Tibial nerve (tissue), 4 donors: ENCODE measurements at regions not wholly inside any gene's neighbourhood (a gene's known extent, or its start where the extent isn't known, plus 50 kb on each side); places are given as distances from the start of the nearest gene placed in this dataset.

ENCODE experiments used
- DNase-seq, 2 donors: peaks; one replicate each; pipeline ENCODE4 v3.0.0-alpha.2; 2019; ENCODE audit warnings: low spot score in 2 of 2
- H3K27ac ChIP-seq, 4 donors: fragments of 200-600 bp; sonication (generic) in 3 of 4; one replicate each; pipeline ENCODE4 v1.5.1; 2017 to 2019; ENCODE audit warnings: mild to moderate bottlenecking in 1 of 4
- H3K27me3 ChIP-seq, 2 donors: fragments of 200-600 bp; sonication (generic) in 1 of 2; one replicate each; pipeline versions ENCODE4 v1.5.1 to v1.6.0; 2017 to 2019
- H3K36me3 ChIP-seq, 3 donors: fragments of 200-600 bp; sonication (generic); one replicate each; pipeline ENCODE4 v1.5.1; 2018 to 2019
- H3K4me1 ChIP-seq, 4 donors: fragments of 200-600 bp; sonication (generic) in 3 of 4; one replicate each; pipeline ENCODE4 v1.5.1; 2017 to 2019
- H3K4me3 ChIP-seq, 4 donors: fragments of 200-600 bp; sonication (generic) in 3 of 4; one replicate each; pipeline ENCODE4 v1.5.1; 2017 to 2019; ENCODE audit warnings: mild to moderate bottlenecking in 1 of 4, moderate library complexity in 1 of 4
- H3K9me3 ChIP-seq, 4 donors: fragments of 200-600 bp; sonication (generic) in 3 of 4; one replicate each; pipeline ENCODE4 v1.5.1; 2017 to 2019
- EP300 ChIP-seq, 2 donors: sonication (generic); formaldehyde crosslinking; IDR thresholded peaks; one replicate each; pipeline ENCODE4 v1.6.1; 2017; ENCODE audit warnings: antibody characterized with exemption in 2 of 2, mild to moderate bottlenecking in 1 of 2
- POLR2A ChIP-seq, 2 donors: fragments of 450-650 bp; IDR thresholded peaks; one replicate each; pipeline ENCODE4 v1.6.1; 2017; ENCODE audit warnings: antibody characterized with exemption in 2 of 2, mild to moderate bottlenecking in 2 of 2, moderate library complexity in 2 of 2
- WGBS, 2 donors: methylation state at CpG; one replicate each; pipeline ENCODE4 v1.1.5; 2018; 5-methylcytosine and 5-hydroxymethylcytosine counted together
- TF ChIP-seq, protein P1 (sequence below), 5 experiments: fragments of 200-600 bp in 3 of 5; fragments of 450-650 bp in 2 of 5; sonication (generic) in 3 of 5; IDR thresholded peaks; one replicate each; pipeline ENCODE4 v1.5.1; 2016 to 2019; ENCODE audit warnings: antibody characterized with exemption in 5 of 5, mild to moderate bottlenecking in 3 of 5, moderate library complexity in 2 of 5

DNA sequence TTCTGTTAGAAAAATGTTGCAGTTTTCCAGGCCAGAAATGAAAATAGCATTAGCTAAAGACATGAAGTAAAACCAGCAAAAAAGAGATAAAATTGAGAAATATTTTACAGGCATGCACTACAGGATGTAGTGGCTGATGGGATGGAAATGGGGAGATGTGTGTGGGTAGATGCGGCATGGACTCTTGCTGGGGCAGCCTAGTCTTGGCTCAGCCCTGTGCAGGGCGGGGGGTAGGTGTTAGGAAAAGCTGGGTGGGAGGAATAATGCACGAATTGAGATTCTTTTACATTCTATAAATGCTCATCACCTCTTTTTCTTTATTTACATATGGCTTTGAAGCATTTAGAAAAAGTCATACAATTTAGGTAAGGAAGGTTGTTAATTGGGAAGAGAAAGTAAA is 334.2 kb downstream of the NUP35 start:
- WGBS, 2 donors: 76 to 82% methylated on average over 3 of the region's 3 CpGs
- no peak for DNase-seq
- no peak overlapping the region for H3K4me3 ChIP-seq
- no peak overlapping the region for H3K27ac ChIP-seq
- H3K9me3 ChIP-seq: no peaks in the 10 kb centered on the region
- no peaks in the 10 kb centered on the region for H3K36me3 ChIP-seq
- no peaks in the 10 kb centered on the region for H3K4me1 ChIP-seq
- TF ChIP-seq POLR2A (IDR thresholded peaks at IDR 0.05): no peak
- TF ChIP-seq, protein P1, sequence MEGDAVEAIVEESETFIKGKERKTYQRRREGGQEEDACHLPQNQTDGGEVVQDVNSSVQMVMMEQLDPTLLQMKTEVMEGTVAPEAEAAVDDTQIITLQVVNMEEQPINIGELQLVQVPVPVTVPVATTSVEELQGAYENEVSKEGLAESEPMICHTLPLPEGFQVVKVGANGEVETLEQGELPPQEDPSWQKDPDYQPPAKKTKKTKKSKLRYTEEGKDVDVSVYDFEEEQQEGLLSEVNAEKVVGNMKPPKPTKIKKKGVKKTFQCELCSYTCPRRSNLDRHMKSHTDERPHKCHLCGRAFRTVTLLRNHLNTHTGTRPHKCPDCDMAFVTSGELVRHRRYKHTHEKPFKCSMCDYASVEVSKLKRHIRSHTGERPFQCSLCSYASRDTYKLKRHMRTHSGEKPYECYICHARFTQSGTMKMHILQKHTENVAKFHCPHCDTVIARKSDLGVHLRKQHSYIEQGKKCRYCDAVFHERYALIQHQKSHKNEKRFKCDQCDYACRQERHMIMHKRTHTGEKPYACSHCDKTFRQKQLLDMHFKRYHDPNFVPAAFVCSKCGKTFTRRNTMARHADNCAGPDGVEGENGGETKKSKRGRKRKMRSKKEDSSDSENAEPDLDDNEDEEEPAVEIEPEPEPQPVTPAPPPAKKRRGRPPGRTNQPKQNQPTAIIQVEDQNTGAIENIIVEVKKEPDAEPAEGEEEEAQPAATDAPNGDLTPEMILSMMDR (IDR thresholded peaks at IDR 0.05): no peak
- TF ChIP-seq EP300 (IDR thresholded peaks at IDR 0.05): no peak
- no peaks in the 10 kb centered on the region for H3K27me3 ChIP-seq

DNA sequence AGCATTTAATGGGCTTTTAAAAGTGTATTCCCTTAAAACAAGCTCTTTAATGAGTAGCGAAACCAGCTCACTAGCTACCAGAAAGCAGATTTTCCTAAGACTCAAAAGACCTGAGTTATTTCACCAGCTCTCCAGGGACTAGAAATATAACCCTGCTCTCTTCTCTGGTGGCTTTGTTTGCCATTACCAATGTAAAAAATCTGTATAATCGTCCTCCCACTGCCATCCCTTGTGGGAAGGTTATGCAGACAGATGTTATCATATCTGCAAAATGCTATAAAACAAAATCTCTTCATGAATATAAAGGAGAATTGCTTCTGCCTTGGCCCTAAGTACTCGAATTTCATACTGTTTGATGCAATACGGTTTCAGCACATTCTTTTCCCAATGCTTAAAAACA is 335.2 kb downstream of the NUP35 start:
- 56 to 61% methylated on average over 4 of the region's 4 CpGs for WGBS, 2 donors
- Histone ChIP-seq H3K27ac (no peak overlapping the region), H3K4me3 (no peak overlapping the region), H3K36me3 (no peaks in the 10 kb centered on the region), H3K27me3 (no peaks in the 10 kb centered on the region), H3K4me1 (no peaks in the 10 kb centered on the region), H3K9me3 (no peaks in the 10 kb centered on the region)
- no peak for DNase-seq
- TF ChIP-seq EP300 (IDR thresholded peaks at IDR 0.05) (no peak), POLR2A (IDR thresholded peaks at IDR 0.05) (no peak)
- TF ChIP-seq, protein P1 (IDR thresholded peaks at IDR 0.05): no peak

DNA sequence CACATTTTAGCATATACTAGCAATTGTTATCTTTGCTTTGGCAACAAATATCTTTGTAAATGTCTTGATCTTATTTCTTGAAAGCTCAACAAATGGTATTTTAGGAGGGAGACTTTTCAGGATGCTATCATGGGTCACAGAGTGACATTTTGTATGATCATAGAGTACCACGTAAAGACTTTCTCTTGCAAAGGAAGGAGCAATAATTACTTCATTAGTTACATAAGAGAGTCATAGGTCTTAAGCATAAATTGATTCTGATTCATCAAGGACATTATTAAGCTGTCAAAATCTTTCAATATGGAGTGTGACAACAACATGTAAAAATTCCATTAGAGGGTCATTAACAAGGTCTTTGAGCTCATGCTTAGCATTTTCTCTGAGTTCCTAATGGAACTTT is 339.6 kb downstream of the NUP35 start:
- Histone ChIP-seq H3K4me1 (no peaks in the 10 kb centered on the region), H3K9me3 (no peaks in the 10 kb centered on the region), H3K36me3 (no peaks in the 10 kb centered on the region), H3K4me3 (no peak overlapping the region), H3K27me3 (no peaks in the 10 kb centered on the region), H3K27ac (no peak overlapping the region)
- DNase-seq: no peak
- TF ChIP-seq, protein P1 (IDR thresholded peaks at IDR 0.05): no peak
- TF ChIP-seq POLR2A (IDR thresholded peaks at IDR 0.05) (no peak), EP300 (IDR thresholded peaks at IDR 0.05) (no peak)
- WGBS, 2 donors: 67 to 85% methylated on average over 1 of the region's 1 CpG

DNA sequence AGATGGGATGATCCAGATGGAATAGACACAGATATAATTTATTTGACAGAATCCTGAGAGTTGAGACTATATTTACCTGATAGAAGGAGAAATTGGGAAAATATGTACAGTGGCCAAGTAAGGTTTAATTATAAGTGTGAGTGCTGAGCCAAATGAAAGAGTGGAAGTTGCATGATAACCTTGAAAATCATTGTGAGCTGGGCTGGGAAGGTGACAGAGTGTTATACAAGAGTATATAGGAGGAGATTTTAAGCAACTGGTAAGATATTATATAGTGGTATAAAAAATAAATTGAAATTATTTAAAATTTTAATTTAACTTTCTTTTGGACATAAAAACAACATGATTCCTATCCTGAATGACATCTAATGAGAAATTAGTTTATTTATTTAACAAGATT is 340.8 kb downstream of the NUP35 start:
- Histone ChIP-seq H3K27ac (no peak overlapping the region), H3K27me3 (no peaks in the 10 kb centered on the region), H3K4me1 (no peaks in the 10 kb centered on the region), H3K4me3 (no peak overlapping the region), H3K9me3 (peaks cover 0 to 8% (median 0%) of the 10 kb centered on the region in 4 donors), H3K36me3 (no peaks in the 10 kb centered on the region)
- TF ChIP-seq, protein P1 (IDR thresholded peaks at IDR 0.05): no peak
- TF ChIP-seq EP300 (IDR thresholded peaks at IDR 0.05) (no peak), POLR2A (IDR thresholded peaks at IDR 0.05) (no peak)
- no peak for DNase-seq

DNA sequence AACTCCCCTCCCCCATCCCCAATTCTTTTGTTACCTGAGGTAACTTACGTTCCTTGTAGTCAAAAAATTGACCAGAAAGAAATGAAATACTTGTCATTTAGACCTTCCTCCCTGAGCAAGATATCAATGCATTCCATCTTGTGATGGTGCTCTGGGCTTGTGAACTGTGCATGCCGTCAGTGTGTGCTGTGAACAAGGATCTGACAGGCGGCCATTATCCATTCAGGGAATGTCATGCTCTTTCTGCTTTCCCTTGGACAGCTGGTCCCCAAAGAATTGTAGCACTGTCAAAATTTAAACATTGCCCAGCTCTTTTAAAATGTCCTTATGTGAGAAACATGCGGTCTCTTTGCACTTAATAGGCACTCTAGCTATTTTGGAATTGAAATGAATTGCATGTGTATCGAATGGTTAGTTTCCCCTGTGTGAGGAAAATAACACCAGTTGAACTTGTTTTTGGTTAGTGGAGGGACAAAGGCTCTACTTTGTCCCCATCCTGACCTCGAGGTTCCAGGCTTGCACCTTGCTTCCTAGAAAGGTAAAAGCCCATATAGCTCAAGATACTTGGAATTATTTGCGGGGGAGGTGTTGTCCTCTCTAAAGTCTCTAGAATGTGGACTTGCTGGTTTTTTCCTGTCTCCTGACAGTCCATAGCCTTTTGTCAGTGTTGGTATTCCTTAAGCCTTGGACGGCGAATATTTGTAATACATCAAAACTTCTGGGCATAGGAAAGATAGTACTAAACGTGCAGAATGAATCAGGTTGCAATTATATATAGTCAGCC is 350.9 kb downstream of the NUP35 start:
- TF ChIP-seq, protein P1 (IDR thresholded peaks at IDR 0.05): no peak
- TF ChIP-seq EP300 (IDR thresholded peaks at IDR 0.05): no peak
- no peak for TF ChIP-seq POLR2A (IDR thresholded peaks at IDR 0.05)
- H3K4me1 ChIP-seq: no peaks in the 10 kb centered on the region
- DNase-seq: no peak
- 56 to 65% methylated on average over 10 of the region's 10 CpGs for WGBS, 2 donors
- H3K4me3 ChIP-seq: no peak overlapping the region
- no peaks in the 10 kb centered on the region for H3K27me3 ChIP-seq
- H3K36me3 ChIP-seq: no peaks in the 10 kb centered on the region
- H3K27ac ChIP-seq: no peak overlapping the region
- peaks cover 0 to 5% (median 0%) of the 10 kb centered on the region in 4 donors for H3K9me3 ChIP-seq
